CD4-positive, alpha-beta T cell treated with Interleukin-21 for 1 hour (primary cell): ENCODE measurements at regions not wholly inside any gene's neighbourhood (a gene's known extent, or its start where the extent isn't known, plus 50 kb on each side); places are given as distances from the start of the nearest gene placed in this dataset.

ENCODE experiments used
- DNase-seq: peaks from one replicate; pipeline ENCODE4 v3.0.0-alpha.2; 2020

DNA sequence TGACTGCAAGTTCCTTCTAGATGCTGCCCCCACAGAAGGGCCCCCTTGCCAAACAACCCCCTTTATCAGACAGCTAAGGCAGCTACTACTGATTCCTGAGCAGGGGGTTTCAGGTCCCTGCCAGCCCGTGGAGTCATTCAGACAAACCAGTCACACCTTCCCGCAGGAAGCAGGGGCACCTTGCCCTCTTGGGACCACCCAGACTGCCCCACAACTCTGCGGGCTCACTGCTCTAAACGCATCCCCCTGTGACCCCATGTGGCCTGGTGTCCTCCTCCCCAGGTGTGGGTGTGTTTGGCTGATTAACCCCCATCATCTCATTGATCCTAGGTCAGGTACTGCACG is 298.9 kb downstream of the TCERG1L start:
- no peak for DNase-seq

GRCh38 chr10:131013281-131013912 is 298.1 kb downstream of the TCERG1L start:
- no peak for DNase-seq

GRCh38 chr10:131014271-131014670 is 297.2 kb downstream of the TCERG1L start:
- DNase-seq, result no peak

- DNase-seq, result no peak
These were observed 296.2 kb downstream of the TCERG1L start for GRCh38 chr10:131015271-131015670.

DNA sequence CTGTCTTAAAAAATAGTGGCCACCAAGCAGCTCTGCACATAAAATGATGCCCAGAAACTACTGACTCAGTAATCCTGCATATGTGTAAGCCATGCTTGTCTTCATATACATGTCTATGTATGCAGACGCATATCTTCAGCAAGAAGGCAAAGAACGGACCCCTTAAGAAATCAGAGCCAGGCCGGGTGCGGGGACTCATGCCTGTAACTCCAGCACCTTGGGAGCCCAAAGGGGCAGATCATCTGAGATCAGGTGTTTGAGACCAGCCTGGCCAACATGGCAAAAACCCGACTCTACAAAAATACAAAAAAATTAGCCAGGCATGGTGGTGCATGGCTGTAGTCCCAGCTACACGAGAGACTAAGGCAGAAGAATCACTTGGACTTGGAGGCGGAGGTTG is 295.0 kb downstream of the TCERG1L start:
- no peak for DNase-seq

GRCh38 chr10:131017566-131018285 is 293.8 kb downstream of the TCERG1L start:
- DNase-seq, result no peak

GRCh38 chr10:131018886-131019500 is 292.5 kb downstream of the TCERG1L start:
- no peak for DNase-seq

DNA sequence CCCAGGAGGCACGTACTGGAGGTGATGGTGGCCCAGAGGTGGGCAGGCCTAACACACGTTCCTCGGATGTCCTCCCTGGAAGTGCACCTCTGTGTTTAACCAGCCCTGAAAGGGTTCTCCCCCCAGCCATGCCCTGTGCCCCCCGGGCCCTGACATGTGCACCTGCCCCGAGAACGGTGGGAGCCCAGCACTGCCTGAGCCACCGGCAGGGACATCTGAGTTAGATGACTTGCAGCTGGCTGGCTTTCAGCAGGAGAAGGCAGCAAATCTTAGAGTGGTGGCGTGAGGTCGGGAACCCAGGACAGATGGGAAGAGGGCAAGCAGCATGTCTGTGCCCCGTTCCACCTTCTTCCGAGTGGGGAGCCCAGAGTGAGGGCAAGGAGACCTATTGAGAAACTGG is 291.8 kb downstream of the TCERG1L start:
- no peak for DNase-seq

DNA sequence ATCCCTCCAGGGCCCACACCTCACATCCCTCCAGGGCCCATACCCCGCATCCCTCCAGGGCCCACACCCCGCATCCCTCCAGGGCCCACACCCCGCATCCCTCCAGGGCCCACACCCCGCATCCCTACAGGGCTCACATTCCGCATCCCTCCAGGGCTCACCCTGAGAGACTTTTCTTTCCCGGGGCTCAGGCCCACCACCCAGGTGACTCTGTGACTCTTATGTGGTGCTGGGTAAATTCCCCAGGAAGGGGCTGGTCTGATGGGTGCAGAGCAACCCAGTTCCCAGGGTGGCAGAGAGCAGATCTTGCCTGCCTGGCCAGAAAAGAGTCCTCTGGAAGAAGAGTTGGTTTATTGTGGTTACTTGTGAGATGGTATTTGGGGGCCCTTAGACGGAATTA is 290.7 kb downstream of the TCERG1L start:
- no peak for DNase-seq

- no peak for DNase-seq
These were observed 290.1 kb downstream of the TCERG1L start for GRCh38 chr10:131021246-131021895.

DNA sequence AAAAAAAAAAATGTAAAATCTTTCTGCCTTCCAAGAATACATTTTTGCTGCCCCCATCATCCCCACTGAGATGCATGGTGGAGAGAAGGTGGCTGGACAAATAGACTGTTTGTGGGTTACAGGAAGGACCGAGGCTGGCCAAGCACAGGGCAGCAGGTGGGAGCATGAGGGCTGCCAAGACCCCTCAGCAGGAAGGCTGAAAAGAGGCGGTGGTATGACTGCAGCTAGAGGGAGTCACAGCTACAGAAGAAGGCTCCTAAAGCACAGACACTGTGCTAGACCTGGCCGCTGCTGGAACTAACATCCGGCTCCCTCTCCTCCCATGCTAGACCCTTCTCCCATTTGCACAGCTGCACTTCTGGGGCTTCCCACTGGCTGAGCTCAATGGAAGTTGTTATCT is 289.6 kb downstream of the TCERG1L start:
- DNase-seq, result no peak

DNA sequence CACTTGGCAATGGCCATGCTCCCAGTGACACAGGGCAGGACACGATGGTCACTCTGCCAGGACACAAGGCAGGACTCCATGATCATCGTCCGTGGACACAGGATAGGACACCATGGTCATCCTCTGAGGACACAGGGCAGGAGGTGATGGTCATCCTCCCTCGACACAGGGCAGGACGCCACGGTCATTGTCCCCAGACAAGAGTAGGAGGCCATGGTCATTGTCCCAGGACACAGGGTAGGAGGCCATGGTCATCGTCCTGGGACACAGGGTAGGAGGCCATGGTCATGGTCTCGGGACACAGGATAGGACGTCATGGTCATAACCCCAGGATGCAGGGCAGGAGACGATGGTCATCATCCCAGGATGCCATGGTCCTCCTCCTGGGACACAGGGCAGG is 289.2 kb downstream of the TCERG1L start:
- DNase-seq, result no peak

DNA sequence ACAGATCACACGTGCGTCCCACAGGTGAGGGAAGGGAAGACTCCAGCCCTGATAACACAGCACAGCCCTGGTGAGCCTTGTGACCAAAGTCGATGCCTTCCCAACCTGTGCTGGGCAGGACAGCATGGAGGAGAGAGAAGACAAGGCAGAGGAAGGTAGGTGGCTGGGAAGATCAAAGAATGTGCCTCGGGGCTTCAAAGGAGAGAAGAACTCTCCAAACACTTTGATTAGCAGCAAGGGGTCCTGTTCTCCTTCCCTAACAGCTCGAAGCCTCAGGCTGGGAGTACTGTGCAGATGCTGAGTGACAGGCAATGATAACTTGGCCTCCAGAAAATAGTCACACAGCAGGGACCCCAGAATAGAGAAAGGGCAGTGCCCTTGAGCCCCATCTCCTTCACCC is 288.5 kb downstream of the TCERG1L start:
- DNase-seq, result no peak

- DNase-seq, result no peak
These were observed 287.0 kb downstream of the TCERG1L start for GRCh38 chr10:131024259-131025131.

DNA sequence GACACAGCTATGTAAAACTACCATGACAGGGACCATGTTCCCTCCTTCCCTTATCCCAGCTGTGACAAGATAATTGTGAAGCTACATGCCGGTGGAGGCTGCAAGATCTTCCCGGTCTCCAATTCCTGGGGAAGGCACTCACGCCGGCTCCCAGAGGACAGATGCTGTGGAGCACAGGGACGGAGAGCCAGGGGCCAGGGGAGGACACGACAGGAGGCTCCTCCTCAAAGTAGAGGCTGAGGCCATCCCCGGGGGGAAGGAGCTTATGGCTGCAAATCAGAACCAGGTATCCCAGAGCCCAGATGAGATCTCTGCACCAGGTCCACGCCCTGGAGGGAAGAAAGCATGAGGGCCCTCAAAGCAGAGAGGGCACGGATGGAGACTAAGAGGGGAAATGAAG is 286.2 kb downstream of the TCERG1L start:
- DNase-seq, result no peak

- no peak for DNase-seq
These were observed 284.3 kb downstream of the TCERG1L start for GRCh38 chr10:131027256-131027655.

DNA sequence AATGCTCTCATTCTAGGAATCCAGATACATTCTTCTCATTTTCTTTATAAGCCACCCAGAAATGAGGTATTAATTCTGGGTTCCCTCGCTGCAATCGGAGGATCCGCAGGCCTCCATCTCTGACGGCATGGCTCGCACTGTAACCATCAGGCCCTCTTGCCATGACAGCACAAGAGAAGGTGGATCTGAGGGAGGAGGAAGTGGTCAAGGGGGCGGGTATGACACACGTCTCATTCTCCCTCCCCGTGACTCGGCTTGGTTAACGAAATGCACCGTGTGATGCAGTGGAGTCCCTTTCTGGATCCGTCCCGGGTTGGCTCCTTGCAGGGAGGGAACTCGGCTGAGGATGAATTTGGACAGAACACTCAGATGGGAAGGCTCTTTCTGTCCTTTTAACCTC is 280.2 kb downstream of the TCERG1L start:
- no peak for DNase-seq

- DNase-seq, result no peak
These were observed 279.0 kb downstream of the TCERG1L start for GRCh38 chr10:131032329-131033165.

- no peak for DNase-seq
These were observed 278.1 kb downstream of the TCERG1L start for GRCh38 chr10:131033166-131034085.

DNA sequence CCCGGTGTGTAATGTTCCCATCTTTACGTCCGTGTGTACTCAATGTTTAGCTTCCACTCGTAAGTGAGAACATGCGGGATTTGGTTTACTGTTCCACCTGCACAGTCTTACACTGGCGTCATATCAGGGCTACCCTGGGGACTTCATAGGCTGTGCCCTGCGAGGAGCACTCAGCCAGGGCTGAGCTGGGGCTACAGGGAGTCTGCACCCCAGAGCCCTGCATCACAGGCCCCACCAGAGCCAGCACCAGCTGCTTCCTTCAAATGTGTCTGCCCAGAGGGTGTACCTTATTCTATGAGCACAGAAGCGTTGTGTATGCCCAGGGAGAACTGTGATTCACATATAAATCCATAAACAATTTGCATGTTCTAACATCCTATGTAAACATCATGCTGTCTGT is 277.1 kb downstream of the TCERG1L start:
- no peak for DNase-seq

DNA sequence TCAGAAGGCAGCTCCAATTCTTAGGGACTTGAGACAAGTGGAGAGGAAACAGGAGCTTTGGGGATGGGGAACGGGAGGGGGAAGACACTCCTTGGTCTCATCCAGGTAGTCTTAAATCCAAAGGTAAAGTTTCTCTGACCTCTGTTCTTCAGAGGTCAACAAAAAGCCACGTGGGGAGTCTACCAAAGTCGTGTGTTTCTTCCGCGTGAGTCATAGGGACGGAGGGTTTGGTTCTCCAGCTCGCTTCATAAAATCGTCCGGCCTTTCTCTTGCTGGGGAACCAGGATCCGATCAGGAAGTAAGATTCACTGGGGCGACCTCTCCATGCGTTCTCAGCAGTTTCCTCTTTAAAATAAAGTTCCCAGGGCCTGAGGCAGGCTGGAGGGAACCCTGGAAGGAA is 275.7 kb downstream of the TCERG1L start:
- DNase-seq, result no peak
